ENCODE measurements at regions not wholly inside any gene's neighbourhood (a gene's known extent, or its start where the extent isn't known, plus 50 kb on each side); places are given as distances from the start of the nearest gene placed in this dataset.

DNA sequence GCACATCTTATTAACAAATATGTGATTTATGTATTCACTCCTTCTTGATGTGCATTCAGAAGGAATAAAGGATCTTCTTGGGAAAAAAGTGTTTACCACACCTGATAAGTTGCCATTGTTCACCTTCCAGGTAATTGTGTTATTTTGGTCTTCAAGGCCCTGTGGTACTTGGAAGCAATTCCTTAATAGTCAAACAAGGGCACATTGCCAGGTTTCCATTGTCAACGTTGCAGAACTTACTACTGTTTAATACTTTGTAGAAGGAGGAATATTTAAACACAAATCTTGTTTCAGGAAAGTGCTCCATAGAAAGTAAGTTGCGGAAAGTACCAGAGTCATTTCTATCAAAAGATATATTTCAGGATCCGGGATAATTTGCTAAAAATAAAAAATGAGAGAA lies 129.5 kb upstream of the SGK1 start:
- DNase-seq (no peak), ATAC-seq (ENCODE audit: low read depth) (no peak)
- no peak overlapping the region for H3K4me3 Mint-ChIP-seq
- H3K4me1 Mint-ChIP-seq = peaks cover 17% of the 10 kb centered on the region
- intact Hi-C loops (cut with micrococcal nuclease) = no loop called here
- ChIA-PET POLR2A (no interaction called here), CTCF (no interaction called here)
- H3K27me3 Mint-ChIP-seq = no peaks in the 10 kb centered on the region
- H3K36me3 Mint-ChIP-seq (ENCODE audit: low read depth) = no peaks in the 10 kb centered on the region
- no peaks in the 10 kb centered on the region for H3K9me3 Mint-ChIP-seq
- TF ChIP-seq, protein P1, sequence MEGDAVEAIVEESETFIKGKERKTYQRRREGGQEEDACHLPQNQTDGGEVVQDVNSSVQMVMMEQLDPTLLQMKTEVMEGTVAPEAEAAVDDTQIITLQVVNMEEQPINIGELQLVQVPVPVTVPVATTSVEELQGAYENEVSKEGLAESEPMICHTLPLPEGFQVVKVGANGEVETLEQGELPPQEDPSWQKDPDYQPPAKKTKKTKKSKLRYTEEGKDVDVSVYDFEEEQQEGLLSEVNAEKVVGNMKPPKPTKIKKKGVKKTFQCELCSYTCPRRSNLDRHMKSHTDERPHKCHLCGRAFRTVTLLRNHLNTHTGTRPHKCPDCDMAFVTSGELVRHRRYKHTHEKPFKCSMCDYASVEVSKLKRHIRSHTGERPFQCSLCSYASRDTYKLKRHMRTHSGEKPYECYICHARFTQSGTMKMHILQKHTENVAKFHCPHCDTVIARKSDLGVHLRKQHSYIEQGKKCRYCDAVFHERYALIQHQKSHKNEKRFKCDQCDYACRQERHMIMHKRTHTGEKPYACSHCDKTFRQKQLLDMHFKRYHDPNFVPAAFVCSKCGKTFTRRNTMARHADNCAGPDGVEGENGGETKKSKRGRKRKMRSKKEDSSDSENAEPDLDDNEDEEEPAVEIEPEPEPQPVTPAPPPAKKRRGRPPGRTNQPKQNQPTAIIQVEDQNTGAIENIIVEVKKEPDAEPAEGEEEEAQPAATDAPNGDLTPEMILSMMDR (IDR thresholded peaks at IDR 0.05) = no peak
- H3K27ac Mint-ChIP-seq = peak overlapping the region; percentile 16

DNA sequence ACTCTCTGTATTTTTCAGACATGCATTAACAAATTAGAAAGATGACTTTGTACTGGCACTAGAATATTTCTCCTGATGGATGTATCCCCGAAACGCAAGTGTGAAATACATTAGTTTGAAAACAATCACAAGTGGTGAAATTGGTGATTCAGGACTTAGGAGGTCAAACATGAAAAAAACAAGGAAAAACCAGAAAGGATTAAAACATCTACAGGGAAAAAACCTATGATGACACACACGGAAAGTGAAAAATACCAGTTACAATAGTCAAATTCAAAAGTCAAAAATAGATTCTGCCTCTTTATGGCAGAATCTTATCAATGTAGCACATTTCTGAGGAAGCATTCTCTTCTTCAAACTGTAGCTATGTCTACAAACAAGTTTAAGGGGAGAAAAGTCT lies 129.0 kb upstream of the SGK1 start:
- Mint-ChIP-seq H3K27ac (no peak overlapping the region), H3K36me3 (ENCODE audit: low read depth) (no peaks in the 10 kb centered on the region)
- POLR2A ChIA-PET = no interaction called here

DNA sequence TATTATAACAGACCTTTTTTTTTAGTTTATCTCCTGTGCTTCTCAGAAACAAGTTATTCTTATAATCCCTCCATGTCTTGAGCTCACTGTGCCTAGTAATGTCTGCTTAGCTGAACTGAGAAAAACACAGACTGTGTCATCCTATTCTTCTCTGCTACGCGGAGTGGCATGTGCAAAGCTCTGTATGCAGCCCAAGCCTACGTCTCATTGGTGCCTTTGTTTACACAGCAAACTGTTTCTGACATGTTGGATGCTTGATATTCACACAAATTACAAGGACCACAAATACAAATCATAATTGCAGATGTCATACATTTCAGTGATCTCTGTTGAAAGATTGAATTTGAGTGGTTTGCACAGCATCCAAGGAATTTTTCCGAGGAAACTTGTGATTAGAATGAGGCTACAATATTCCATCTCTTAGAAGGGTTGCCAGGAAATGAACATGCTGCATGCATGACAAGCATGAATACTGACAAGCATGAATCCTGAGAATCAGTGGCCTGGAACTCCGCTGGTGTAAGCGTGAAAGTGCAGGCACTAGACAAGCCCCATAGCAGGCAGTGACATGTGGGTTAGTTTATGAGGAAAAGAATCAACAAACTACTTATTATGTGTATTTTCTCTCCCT lies 128.4 kb upstream of the SGK1 start:
- no peak overlapping the region for H3K27ac Mint-ChIP-seq
- TF ChIP-seq, protein P1 (IDR thresholded peaks at IDR 0.05) = no peak
- peaks cover 17% of the 10 kb centered on the region for H3K4me1 Mint-ChIP-seq
- no peak overlapping the region for H3K4me3 Mint-ChIP-seq
- no peaks in the 10 kb centered on the region for H3K27me3 Mint-ChIP-seq
- CTCF ChIA-PET = no interaction called here
- H3K36me3 Mint-ChIP-seq (ENCODE audit: low read depth) = no peaks in the 10 kb centered on the region
- no peaks in the 10 kb centered on the region for H3K9me3 Mint-ChIP-seq
- intact Hi-C loops (cut with micrococcal nuclease) = no loop called here
- ATAC-seq (ENCODE audit: low read depth) = no peak
- POLR2A ChIA-PET = no interaction called here
- no peak for DNase-seq

More for the DNA sequence above, 129.0 kb upstream of the SGK1 start:
- H3K4me1 Mint-ChIP-seq = peaks cover 17% of the 10 kb centered on the region
- no peaks in the 10 kb centered on the region for H3K27me3 Mint-ChIP-seq
- CTCF ChIA-PET = no interaction called here
- no peak overlapping the region for H3K4me3 Mint-ChIP-seq
- DNase-seq (no peak), ATAC-seq (ENCODE audit: low read depth) (no peak)
- H3K9me3 Mint-ChIP-seq = no peaks in the 10 kb centered on the region
- TF ChIP-seq, protein P1 (IDR thresholded peaks at IDR 0.05) = no peak
- intact Hi-C loops (cut with micrococcal nuclease) = no loop called here

DNA sequence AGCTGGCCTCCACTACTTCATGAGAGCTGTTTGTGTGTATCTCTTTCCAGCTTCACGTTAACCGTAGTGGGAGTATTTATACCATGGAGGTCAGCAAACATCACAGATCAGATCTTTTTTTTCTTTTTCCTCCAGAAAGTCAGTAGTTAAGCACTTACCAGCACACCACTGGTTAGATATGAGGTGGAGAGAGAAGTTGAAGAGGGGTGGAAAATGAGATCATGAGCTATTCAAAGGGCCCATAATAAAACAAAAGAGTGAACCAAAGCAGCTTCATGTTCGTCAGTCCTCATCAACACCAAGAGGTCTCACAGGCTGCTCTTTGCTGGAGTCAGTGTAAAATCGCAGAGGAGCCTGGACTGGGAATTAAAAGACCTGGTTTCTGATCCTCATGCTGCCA lies 125.1 kb upstream of the SGK1 start:
- ChIA-PET POLR2A (no interaction called here), CTCF (no interaction called here)
- intact Hi-C loops (cut with micrococcal nuclease) = no loop called here
- Mint-ChIP-seq H3K4me1 (peaks cover 14% of the 10 kb centered on the region), H3K27ac (no peak overlapping the region), H3K9me3 (no peaks in the 10 kb centered on the region), H3K27me3 (no peaks in the 10 kb centered on the region), H3K4me3 (no peak overlapping the region), H3K36me3 (ENCODE audit: low read depth) (no peaks in the 10 kb centered on the region)
- DNase-seq (no peak), ATAC-seq (ENCODE audit: low read depth) (no peak)
- TF ChIP-seq, protein P1 (IDR thresholded peaks at IDR 0.05) = no peak

DNA sequence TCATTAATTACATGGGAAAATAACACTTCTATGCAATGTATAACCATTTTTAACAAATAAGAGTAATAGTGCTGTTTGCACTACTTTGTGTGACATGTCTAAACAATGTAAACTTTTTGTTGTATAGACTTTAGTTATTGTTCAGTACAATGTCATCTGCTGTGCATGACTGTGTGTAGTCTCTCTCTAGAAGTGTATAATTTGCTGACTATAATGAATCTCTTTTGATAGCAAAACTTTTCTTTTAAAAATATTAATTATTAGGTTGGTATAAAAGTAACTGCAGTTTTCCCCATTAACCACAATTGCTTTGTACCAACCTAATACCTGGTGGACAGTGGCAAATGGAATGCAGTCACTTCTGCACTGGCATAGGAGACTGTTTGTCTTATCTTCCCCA lies 124.2 kb upstream of the SGK1 start:
- Mint-ChIP-seq H3K9me3 (no peaks in the 10 kb centered on the region), H3K36me3 (ENCODE audit: low read depth) (no peaks in the 10 kb centered on the region), H3K4me3 (no peak overlapping the region), H3K27ac (no peak overlapping the region), H3K4me1 (peaks cover 13% of the 10 kb centered on the region), H3K27me3 (no peaks in the 10 kb centered on the region)
- intact Hi-C loops (cut with micrococcal nuclease) = no loop called here
- ATAC-seq (ENCODE audit: low read depth) (no peak), DNase-seq (no peak)
- TF ChIP-seq, protein P1 (IDR thresholded peaks at IDR 0.05) = no peak
- CTCF ChIA-PET = no interaction called here
- POLR2A ChIA-PET = interaction anchor here (0.6 kb wide), 1 partner anchor 560 kb away, joined by 3 read pairs; no protein-coding TSS in a partner anchor
